ENCODE measurements at regions not wholly inside any gene's neighbourhood (a gene's known extent, or its start where the extent isn't known, plus 50 kb on each side); places are given as distances from the start of the nearest gene placed in this dataset.

DNA sequence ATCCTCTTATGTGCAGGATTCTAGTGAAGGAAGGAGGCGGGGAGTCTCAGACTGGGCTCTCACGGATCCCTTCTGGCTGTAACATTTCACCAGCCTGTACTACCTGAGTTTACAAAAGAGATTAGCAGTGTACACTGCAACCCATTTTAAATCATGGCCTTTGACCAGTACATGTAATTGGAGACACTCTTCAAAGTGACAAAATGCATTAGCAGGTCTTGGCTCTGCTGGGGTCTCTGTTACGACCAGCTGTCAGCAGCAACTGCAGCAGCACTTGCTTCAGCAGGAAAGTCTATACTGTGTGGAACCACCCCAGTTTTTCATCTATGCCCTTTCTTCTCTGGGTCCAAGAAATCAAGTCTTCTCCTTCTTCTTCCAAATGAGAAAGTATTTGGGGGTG is 322.8 kb upstream of the ASIC2 start:
- TF ChIP-seq, protein P1, sequence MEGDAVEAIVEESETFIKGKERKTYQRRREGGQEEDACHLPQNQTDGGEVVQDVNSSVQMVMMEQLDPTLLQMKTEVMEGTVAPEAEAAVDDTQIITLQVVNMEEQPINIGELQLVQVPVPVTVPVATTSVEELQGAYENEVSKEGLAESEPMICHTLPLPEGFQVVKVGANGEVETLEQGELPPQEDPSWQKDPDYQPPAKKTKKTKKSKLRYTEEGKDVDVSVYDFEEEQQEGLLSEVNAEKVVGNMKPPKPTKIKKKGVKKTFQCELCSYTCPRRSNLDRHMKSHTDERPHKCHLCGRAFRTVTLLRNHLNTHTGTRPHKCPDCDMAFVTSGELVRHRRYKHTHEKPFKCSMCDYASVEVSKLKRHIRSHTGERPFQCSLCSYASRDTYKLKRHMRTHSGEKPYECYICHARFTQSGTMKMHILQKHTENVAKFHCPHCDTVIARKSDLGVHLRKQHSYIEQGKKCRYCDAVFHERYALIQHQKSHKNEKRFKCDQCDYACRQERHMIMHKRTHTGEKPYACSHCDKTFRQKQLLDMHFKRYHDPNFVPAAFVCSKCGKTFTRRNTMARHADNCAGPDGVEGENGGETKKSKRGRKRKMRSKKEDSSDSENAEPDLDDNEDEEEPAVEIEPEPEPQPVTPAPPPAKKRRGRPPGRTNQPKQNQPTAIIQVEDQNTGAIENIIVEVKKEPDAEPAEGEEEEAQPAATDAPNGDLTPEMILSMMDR (IDR thresholded peaks at IDR 0.05; ENCODE audit: extremely low read depth, missing control alignments), result no peak
- DNase-seq (ENCODE audit: low spot score), result no peak

DNA sequence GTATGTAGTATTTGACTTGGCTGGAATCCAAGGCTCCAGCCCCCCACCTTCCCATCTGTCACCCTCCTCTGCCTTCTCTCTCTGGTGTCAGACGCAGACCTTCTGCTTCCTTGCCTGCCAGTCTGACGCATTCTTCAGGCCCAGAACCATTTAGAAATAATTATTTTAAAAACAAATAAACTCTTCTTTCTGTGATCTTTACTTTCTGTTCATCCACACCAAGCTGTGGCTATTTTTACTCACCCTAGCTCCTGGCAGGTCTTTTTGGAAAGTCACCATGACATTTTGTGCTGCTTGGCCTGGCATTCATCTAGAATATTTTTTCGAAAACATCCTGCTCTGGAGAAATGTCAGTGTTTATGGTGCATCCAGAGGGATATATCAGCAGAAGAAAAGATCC is 330.7 kb upstream of the ASIC2 start:
- no peak for DNase-seq (ENCODE audit: low spot score)
- TF ChIP-seq, protein P1 (IDR thresholded peaks at IDR 0.05; ENCODE audit: extremely low read depth, missing control alignments), result no peak

DNA sequence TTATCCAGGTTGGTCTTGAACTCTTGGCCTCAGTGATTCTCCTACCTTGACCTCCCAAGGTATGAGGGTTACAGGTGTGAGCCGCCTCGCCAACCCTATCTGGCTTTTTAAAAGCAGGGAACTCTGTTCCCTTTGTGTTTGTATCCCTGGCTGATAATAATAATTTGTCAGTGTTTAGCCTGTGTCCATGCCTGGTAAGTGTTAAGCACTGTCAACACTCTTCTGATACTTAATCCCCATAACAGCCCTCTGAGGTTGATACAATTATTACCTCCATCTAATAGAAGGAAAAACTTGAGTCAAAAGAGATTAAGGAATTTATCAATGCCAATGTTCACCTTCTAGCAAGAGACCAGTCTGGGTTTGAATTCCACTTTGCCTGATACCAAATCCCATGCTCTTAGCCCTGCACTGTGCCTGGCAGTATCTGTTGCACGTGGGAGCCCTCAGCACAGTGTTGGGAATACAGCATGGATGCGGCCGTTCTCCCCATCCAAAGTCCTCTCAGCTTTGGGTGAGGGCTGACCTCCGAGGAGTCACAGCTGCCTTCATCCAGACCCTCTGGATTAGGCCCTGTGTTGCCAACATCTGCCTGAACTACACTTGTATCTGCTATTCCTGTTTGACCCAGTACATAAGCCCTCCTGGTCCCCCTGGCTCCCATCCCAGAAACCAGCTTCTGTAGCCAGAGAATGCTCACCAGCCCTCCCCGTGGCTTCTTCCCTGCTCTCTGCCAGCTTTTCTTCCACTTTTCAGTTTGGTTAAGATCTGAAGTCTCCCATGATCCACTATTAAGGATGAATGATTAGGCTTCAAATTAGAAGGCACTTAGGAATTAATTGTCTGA is 335.6 kb upstream of the ASIC2 start:
- no peak for DNase-seq (ENCODE audit: low spot score)
- TF ChIP-seq, protein P1 (IDR thresholded peaks at IDR 0.05; ENCODE audit: extremely low read depth, missing control alignments), result no peak

DNA sequence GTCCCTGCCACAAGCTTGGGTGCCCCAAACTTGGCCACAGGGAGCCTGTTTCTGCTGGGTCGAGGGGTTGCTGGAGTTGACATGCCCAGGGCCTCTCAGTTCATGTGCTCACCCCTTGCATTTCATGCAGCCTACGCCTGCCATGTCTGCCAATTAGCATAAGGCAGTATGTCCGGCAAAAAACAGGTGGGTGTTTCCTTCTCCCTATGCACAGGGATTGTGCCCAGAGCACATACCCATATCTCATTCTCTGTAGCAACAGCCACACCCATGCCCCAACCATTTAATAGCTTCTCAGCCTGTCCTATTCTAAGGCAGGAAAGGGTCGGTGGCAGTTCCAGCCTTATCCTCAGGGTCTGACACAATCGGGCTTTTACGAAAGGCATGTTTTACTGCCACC is 340.4 kb upstream of the ASIC2 start:
- TF ChIP-seq, protein P1 (IDR thresholded peaks at IDR 0.05; ENCODE audit: extremely low read depth, missing control alignments), result no peak
- DNase-seq (ENCODE audit: low spot score), result no peak

DNA sequence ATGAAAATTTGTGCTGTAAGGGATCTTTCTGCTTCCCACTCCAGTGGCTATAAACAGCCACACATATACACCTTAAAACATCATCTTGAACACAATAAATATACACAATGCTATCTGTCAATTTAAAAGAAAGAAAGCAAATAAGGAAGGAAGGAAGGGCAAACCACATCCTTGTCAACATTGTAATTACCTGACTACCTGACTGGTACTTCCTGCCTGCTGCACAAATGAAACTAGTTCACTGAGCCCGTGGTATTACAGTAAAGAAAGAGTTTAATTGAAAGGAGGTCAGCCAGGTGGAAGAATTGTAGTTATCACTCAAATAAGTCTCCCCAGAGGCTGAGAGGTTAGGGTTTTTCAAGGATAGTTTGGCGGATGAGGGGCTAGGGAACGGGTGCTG is 344.4 kb upstream of the ASIC2 start:
- DNase-seq (ENCODE audit: low spot score), result no peak
- TF ChIP-seq, protein P1 (IDR thresholded peaks at IDR 0.05; ENCODE audit: extremely low read depth, missing control alignments), result no peak

DNA sequence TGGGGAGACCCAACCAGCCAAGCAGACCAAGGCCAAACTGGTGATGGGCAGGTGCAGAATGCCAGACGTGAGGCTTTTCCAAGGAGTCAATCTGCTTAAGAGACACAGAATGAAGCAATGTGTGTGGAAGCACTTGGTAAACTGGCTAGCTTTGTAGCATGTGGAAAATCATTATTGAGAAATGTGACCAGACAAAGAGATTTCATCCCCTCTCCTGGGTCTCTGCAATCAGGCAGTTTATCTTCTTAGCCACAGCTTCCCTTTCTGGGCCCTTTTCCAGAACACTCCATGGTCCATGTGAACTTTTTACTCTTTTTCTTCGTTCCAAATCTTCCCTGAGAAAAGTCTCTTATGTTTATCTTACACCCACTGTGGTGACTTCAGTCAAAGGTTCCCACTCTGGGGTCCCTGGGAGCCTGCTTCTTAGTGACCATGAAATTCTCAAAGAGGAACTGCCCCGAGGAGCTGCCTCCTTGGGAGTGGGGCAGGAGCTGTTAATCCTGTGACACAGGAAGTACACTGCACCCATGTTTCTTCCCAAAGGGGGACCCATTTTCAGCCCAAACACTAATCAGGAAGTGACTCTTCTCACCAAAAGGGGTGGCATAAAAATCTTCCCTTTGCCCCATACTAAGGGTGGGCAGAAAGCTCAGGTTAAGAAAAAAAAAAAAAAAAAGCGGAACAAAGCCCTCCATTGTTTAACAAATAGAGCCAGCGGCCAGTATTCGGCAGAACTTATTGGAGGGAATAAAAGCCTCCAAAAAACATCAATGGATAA is 346.2 kb upstream of the ASIC2 start:
- no peak for DNase-seq (ENCODE audit: low spot score)
- TF ChIP-seq, protein P1 (IDR thresholded peaks at IDR 0.05; ENCODE audit: extremely low read depth, missing control alignments), result no peak

DNA sequence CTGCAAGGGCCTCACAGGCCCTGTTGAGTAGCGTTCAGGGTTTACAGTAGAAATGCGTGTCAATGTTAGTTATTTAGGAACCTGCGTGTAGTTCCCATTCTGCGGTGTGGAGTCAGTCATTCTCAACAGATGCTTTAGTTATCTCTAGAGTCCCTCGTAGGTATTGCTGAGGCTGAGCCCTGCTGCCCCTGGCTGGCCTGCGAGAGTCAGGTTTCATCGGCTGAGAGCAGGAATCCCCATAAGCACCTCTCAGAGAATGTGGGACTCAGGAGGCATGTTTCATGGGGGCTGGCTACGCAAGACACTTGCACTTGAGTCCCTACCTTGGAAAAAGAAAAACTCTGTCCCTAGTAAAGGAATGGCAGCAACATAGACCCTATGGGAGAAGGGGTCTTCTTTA is 347.5 kb upstream of the ASIC2 start:
- TF ChIP-seq, protein P1 (IDR thresholded peaks at IDR 0.05; ENCODE audit: extremely low read depth, missing control alignments), result no peak
- no peak for DNase-seq (ENCODE audit: low spot score)
